Endothelial cell of umbilical vein (primary cell): ENCODE measurements at regions not wholly inside any gene's neighbourhood (a gene's known extent, or its start where the extent isn't known, plus 50 kb on each side); places are given as distances from the start of the nearest gene placed in this dataset.
"Not testable (repeated sequence)": the region's sequence is repeated elsewhere in the genome, so short reads cannot be mapped to it uniquely, and the experiment has no call there.

ENCODE experiments used
- BruUV-seq: library from RNA; stranded (reverse); fragments of 400-500 nt; replicated peaks from 2 replicates; lab custom pipeline; 2021; lab: Mats Ljungman, UMichigan
- CTCF ChIA-PET: fragments of 300-600, 350-600 bp; sonication (Branson Sonifier 250); formaldehyde crosslinking; loops from one replicate; lab custom pipeline; 2021; ENCODE audit warnings: antibody characterized with exemption, inconsistent platforms; lab: Charles Lee
- POLR2A ChIA-PET: fragments of 300-600, 350-600 bp; sonication (Branson Sonifier 250); formaldehyde crosslinking; loops from one replicate; lab custom pipeline; 2021; ENCODE audit warnings: antibody characterized with exemption, inconsistent platforms; lab: Charles Lee
- DNase-seq: peaks from one replicate; pipeline ENCODE4 v3.0.0-alpha.2; 2011; ENCODE audit warnings: low read depth, low spot score
- FAIRE-seq: peaks from 2 replicates; lab custom pipeline; 2011; peaks lifted over from hg19 to GRCh38; lab: Jason Lieb, UNC
- H2AFZ ChIP-seq: 2 replicates; pipeline ENCODE4 v1.6.0; 2012; ENCODE audit warnings: low read depth, low read length, control low read depth, inconsistent platforms
- H3K27ac ChIP-seq: 2 replicates; pipeline ENCODE4 v1.5.1; 2011; ENCODE audit warnings: low read depth, mild to moderate bottlenecking, control low read depth, low read length, moderate library complexity; ENCODE audit not compliant: insufficient read depth
- H3K27me3 ChIP-seq, 2 experiments: 2 replicates each; pipeline versions ENCODE4 v1.6.0 to v1.6.1; 2011; ENCODE audit warnings: low read length in 2 of 2, mixed read lengths in 1 of 2; ENCODE audit not compliant: control insufficient read depth in 2 of 2, insufficient read depth in 2 of 2
- H3K36me3 ChIP-seq, 2 experiments: 2 replicates in 1 of 2; 3 replicates in 1 of 2; pipeline ENCODE4 v1.5.1; 2011; ENCODE audit warnings: low read length in 2 of 2, mild to moderate bottlenecking in 1 of 2, moderate library complexity in 1 of 2; ENCODE audit not compliant: control insufficient read depth in 2 of 2, insufficient read depth in 2 of 2; ENCODE audit errors: extremely low read depth in 1 of 2
- H3K4me1 ChIP-seq: 3 replicates; pipeline ENCODE4 v1.5.1; 2011; ENCODE audit warnings: mild to moderate bottlenecking, low read length; ENCODE audit not compliant: control insufficient read depth, insufficient read depth; ENCODE audit errors: extremely low read depth
- H3K4me2 ChIP-seq: 2 replicates; pipeline ENCODE4 v1.6.1; 2011; ENCODE audit warnings: low read length, control low read depth, mixed read lengths; ENCODE audit not compliant: insufficient read depth
- H3K4me3 ChIP-seq, 3 experiments: fragments of 200-600 bp in 1 of 3; sonication (generic), shearing (Covaris generic) in 1 of 3; replicated peaks in 1 of 3; 2 replicates each; pipeline ENCODE4 v1.5.1; 2011 to 2016; ENCODE audit warnings: control low read depth in 3 of 3, low read length in 3 of 3, mild to moderate bottlenecking in 2 of 3, inconsistent platforms in 1 of 3, low read depth in 1 of 3, moderate library complexity in 1 of 3; ENCODE audit not compliant: insufficient read depth in 1 of 3
- H3K79me2 ChIP-seq: 2 replicates; pipeline ENCODE4 v1.6.0; 2012; ENCODE audit warnings: low read length, inconsistent platforms; ENCODE audit not compliant: control insufficient read depth, insufficient read depth
- H3K9ac ChIP-seq: replicated peaks from 2 replicates; pipeline ENCODE3; 2011; ENCODE audit warnings: low read length, control low read depth; ENCODE audit not compliant: insufficient read depth; ENCODE audit errors: extremely low read depth
- H3K9me1 ChIP-seq: replicated peaks from 3 replicates; pipeline ENCODE4 v1.6.0; 2011; ENCODE audit warnings: mild to moderate bottlenecking, low read length; ENCODE audit not compliant: control insufficient read depth, insufficient read depth; ENCODE audit errors: extremely low read depth
- H3K9me3 ChIP-seq: replicated peaks from 2 replicates; pipeline ENCODE4 v1.5.1; 2012; ENCODE audit warnings: low read length, inconsistent platforms; ENCODE audit not compliant: control insufficient read depth, insufficient read depth
- H4K20me1 ChIP-seq: replicated peaks from 2 replicates; pipeline ENCODE3; 2011; ENCODE audit warnings: mild to moderate bottlenecking, low read length; ENCODE audit not compliant: control insufficient read depth, insufficient read depth; ENCODE audit errors: extremely low read depth
- dilution Hi-C: fragments of 300-500 bp; cut with MboI; formaldehyde crosslinking; loops from one replicate; pipeline ENCODE4 v1.15.0; 2019; ENCODE audit warnings: low sequenced_read_pairs; ENCODE audit not compliant: extremely low pct_ligation_motif_present
- intact Hi-C: fragments of 100-400 bp; cut with micrococcal nuclease; formaldehyde crosslinking; loops from one replicate; pipeline ENCODE4 v1.10.0; 2022

DNA sequence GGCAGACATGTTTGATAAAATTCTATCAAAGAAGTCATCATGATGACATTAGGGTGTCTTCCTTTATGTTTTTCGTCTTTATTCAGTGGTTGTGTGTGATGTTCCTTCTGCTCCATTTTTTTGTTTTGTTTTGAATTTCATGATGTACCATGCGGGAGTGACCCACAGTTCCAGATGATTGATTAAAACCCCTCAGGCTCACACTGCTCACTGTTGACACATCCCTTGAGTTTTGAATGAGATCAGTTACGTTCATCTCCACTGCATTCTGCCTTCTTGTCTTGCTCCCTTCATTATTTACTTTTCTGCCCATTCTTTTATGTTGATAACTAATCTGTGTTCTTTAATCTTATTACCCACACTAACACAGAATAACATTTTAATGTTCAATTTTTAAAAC is 421.7 kb upstream of the ANKRD20A1 start:
- BruUV-seq, H3K9me1 ChIP-seq, dilution Hi-C loops, H3K9me3 ChIP-seq, H3K4me2 ChIP-seq, DNase-seq, H2AFZ ChIP-seq, POLR2A ChIA-PET, FAIRE-seq, H3K4me3 ChIP-seq, H3K4me1 ChIP-seq, H3K36me3 ChIP-seq, intact Hi-C loops, H3K27ac ChIP-seq, H3K79me2 ChIP-seq, H3K27me3 ChIP-seq, H3K9ac ChIP-seq, H4K20me1 ChIP-seq, CTCF ChIA-PET: not testable (repeated sequence)

GRCh38 chr9:67424881-67425280 is 432.5 kb upstream of the SPATA31A3 start:
- H3K27ac ChIP-seq, FAIRE-seq, DNase-seq, H3K9ac ChIP-seq, H3K4me1 ChIP-seq, POLR2A ChIA-PET, CTCF ChIA-PET, H3K4me3 ChIP-seq, H3K9me1 ChIP-seq, H3K27me3 ChIP-seq, H3K79me2 ChIP-seq, BruUV-seq, H4K20me1 ChIP-seq, H3K36me3 ChIP-seq, intact Hi-C loops, H3K4me2 ChIP-seq, H3K9me3 ChIP-seq, H2AFZ ChIP-seq, dilution Hi-C loops: not testable (repeated sequence)

GRCh38 chr9:67423049-67423728 is 430.8 kb upstream of the SPATA31A3 start:
- H3K4me2 ChIP-seq, H4K20me1 ChIP-seq, intact Hi-C loops, DNase-seq, H2AFZ ChIP-seq, H3K9ac ChIP-seq, FAIRE-seq, H3K27me3 ChIP-seq, H3K4me3 ChIP-seq, POLR2A ChIA-PET, H3K4me1 ChIP-seq, H3K9me1 ChIP-seq, H3K79me2 ChIP-seq, CTCF ChIA-PET, H3K9me3 ChIP-seq, BruUV-seq, H3K36me3 ChIP-seq, H3K27ac ChIP-seq, dilution Hi-C loops: not testable (repeated sequence)

- H3K4me3 ChIP-seq, H3K4me1 ChIP-seq, H4K20me1 ChIP-seq, H3K9me3 ChIP-seq, H3K4me2 ChIP-seq, intact Hi-C loops, H3K36me3 ChIP-seq, CTCF ChIA-PET, H3K9me1 ChIP-seq, H3K79me2 ChIP-seq, H3K27me3 ChIP-seq, BruUV-seq, DNase-seq, H2AFZ ChIP-seq, dilution Hi-C loops, FAIRE-seq, H3K27ac ChIP-seq, H3K9ac ChIP-seq, POLR2A ChIA-PET: not testable (repeated sequence)
Measured at GRCh38 chr9:67418496-67419079, 426.2 kb upstream of the SPATA31A3 start.
